ENCODE measurements at regions not wholly inside any gene's neighbourhood (a gene's known extent, or its start where the extent isn't known, plus 50 kb on each side); places are given as distances from the start of the nearest gene placed in this dataset.

DNA sequence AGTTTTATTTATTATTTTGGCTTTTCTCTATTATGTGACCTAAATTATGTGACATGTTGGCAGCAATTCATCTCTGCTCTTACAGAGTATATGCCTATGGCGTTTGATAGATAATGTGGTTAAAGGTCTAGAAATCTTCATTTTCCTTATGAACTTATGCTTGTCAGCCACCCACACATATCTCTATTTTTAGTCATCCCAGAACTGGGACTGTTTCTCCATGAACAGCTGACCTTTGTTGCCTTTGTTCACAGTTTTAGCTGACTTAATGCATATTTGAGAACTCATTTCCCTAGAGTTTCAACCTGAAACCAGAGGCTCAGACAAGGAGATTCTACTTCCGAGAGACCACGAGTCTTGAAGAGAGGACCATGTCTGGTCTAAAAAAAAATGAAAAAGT, 176.5 kb downstream of the RAP2B start:
- H3K9me3 ChIP-seq, result peaks cover 4% of the 10 kb centered on the region
- H3K4me3 ChIP-seq, result no peak overlapping the region
- no peaks in the 10 kb centered on the region for H3K36me3 ChIP-seq
- intact Hi-C loops (cut with DNase I), result no loop called here
- peaks cover 4% of the 10 kb centered on the region for H3K4me1 ChIP-seq
- TF ChIP-seq, protein P1, sequence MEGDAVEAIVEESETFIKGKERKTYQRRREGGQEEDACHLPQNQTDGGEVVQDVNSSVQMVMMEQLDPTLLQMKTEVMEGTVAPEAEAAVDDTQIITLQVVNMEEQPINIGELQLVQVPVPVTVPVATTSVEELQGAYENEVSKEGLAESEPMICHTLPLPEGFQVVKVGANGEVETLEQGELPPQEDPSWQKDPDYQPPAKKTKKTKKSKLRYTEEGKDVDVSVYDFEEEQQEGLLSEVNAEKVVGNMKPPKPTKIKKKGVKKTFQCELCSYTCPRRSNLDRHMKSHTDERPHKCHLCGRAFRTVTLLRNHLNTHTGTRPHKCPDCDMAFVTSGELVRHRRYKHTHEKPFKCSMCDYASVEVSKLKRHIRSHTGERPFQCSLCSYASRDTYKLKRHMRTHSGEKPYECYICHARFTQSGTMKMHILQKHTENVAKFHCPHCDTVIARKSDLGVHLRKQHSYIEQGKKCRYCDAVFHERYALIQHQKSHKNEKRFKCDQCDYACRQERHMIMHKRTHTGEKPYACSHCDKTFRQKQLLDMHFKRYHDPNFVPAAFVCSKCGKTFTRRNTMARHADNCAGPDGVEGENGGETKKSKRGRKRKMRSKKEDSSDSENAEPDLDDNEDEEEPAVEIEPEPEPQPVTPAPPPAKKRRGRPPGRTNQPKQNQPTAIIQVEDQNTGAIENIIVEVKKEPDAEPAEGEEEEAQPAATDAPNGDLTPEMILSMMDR (IDR thresholded peaks at IDR 0.05), result no peak
- ATAC-seq (peak; percentile 65), DNase-seq (no peak)
- H3K27me3 ChIP-seq, result no peaks in the 10 kb centered on the region
- peak overlapping the region; percentile 9 for H3K27ac ChIP-seq

DNA sequence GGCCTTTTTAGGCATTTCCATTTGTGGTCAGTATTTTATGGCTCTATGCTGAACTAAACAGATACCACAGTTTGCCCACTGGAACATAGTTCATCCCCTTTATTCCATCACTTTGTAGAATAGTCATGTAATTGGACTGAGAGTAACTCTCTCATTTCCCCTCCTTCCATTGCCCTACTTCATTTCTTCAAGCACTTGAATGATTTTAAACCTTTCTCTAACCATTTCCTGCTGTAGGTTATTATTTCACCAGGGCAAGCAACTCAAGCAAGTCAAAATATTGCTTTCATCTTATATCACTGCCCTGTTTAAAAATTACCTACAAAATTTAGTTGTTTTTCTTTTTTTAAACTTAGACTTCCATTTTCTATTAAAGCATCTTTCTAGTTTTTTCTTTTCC, 177.0 kb downstream of the RAP2B start:
- Histone ChIP-seq H3K4me3 (no peak overlapping the region), H3K27me3 (no peaks in the 10 kb centered on the region), H3K9me3 (peaks cover 4% of the 10 kb centered on the region), H3K4me1 (peaks cover 4% of the 10 kb centered on the region), H3K27ac (peak overlapping the region; percentile 9), H3K36me3 (no peaks in the 10 kb centered on the region)
- TF ChIP-seq, protein P1 (IDR thresholded peaks at IDR 0.05), result no peak
- ATAC-seq, result no peak
- intact Hi-C loops (cut with DNase I), result no loop called here
- DNase-seq, result no peak

DNA sequence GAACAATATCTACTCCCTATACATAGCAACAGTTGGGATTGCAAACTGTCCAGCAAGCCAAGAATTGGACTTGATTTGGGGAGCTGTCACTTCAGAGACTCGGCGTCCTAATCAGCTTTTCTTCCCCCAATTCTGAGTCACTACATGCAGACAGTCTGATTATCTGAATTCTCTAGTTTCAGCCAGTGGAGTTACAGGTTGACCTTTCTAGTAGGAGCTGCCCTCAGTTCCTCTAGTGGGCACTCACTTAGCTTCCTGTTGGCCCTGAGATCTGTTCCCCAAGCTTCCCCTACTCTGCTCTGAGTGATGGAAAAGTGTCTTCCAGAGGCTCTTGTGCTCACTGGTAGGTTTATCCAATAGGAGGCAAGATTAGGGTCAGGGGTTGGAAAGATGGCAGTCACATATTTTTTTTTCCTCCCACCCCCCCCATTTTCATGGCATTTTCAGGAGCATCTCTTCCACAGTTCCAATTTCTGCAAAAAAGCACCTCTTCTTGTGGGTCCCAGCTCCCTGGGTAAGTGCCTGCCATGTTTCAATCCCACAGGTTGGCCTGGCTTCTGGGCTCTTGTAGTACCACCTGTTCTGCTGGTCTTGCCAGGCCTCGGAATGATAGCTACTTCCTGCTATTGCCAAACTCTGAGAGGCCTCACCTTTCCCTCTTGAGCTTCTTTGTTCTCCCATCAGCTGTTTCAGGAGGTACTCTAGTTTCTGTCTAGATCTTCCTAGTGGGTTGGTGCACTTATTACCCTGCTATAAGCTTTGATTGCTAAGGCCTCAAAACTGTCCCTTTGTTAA, 182.2 kb downstream of the RAP2B start:
- H3K9me3 ChIP-seq, result peaks cover 4% of the 10 kb centered on the region
- intact Hi-C loops (cut with DNase I), result no loop called here
- ATAC-seq, result peak; percentile 55
- DNase-seq, result no peak
- H3K4me1 ChIP-seq, result peaks cover 4% of the 10 kb centered on the region
- no peaks in the 10 kb centered on the region for H3K36me3 ChIP-seq
- H3K4me3 ChIP-seq, result no peak overlapping the region
- no peak overlapping the region for H3K27ac ChIP-seq
- TF ChIP-seq, protein P1 (IDR thresholded peaks at IDR 0.05), result no peak
- H3K27me3 ChIP-seq, result no peaks in the 10 kb centered on the region

DNA sequence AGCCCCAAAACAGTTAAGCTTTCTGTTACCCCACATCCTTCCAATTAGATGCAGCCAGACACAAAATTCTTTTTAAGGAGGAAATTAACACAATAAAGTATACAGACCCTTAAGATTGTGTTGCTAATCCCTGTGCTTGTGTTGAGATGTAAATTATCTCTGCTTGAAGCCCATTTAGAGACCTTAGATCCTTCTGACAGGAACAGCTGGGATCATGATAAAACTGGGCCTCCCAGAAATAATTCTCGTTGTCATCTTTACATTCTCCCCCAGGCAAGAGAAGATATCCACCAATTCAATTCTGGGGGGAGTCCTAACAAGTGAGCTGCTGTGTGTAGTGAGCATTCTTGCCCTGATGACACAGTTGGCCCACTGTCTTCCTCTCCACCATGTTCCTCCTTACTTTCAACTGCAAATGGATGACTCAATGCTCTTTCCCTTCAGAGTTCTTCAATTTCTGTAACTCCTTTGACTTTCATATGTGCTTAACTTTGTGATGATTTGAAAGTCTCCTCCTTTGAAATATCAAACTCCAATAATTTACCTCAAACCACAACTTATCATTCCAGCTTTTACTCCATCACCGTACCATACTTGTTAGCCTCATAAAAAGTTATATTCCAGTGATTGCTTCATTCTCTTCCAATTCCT, 186.6 kb downstream of the RAP2B start:
- no peaks in the 10 kb centered on the region for H3K9me3 ChIP-seq
- DNase-seq (no peak), ATAC-seq (no peak)
- no peak overlapping the region for H3K4me3 ChIP-seq
- no peak overlapping the region for H3K27ac ChIP-seq
- intact Hi-C loops (cut with DNase I), result no loop called here
- no peaks in the 10 kb centered on the region for H3K27me3 ChIP-seq
- TF ChIP-seq, protein P1 (IDR thresholded peaks at IDR 0.05), result no peak
- no peaks in the 10 kb centered on the region for H3K36me3 ChIP-seq
- H3K4me1 ChIP-seq, result no peaks in the 10 kb centered on the region

DNA sequence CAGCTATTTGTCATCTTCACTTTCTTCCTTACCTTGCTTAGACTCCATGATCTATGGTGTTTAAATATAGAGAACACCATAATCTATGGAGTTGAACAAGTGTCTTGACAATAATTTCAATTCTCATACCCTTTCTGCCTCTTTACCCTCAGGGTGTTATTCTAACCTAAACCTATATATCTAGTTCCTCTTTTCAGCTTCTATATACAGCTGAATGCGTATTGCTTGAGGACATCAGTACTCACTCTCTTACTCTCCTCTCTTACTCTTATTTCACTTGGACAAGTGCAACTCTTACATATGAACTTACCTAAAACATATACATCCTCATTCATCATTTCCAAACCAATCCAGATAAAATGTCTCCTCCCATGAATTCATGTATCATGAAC, 187.1 kb downstream of the RAP2B start:
- H3K27ac ChIP-seq, result no peak overlapping the region
- no peaks in the 10 kb centered on the region for H3K4me1 ChIP-seq
- intact Hi-C loops (cut with DNase I), result no loop called here
- TF ChIP-seq, protein P1 (IDR thresholded peaks at IDR 0.05), result no peak
- no peaks in the 10 kb centered on the region for H3K9me3 ChIP-seq
- no peaks in the 10 kb centered on the region for H3K27me3 ChIP-seq
- ATAC-seq (no peak), DNase-seq (no peak)
- no peaks in the 10 kb centered on the region for H3K36me3 ChIP-seq
- no peak overlapping the region for H3K4me3 ChIP-seq
